SK-N-SH (cell line): ENCODE measurements at regions not wholly inside any gene's neighbourhood (a gene's known extent, or its start where the extent isn't known, plus 50 kb on each side); places are given as distances from the start of the nearest gene placed in this dataset.

Source experiments
- CHD2 ChIP-seq: fragments of 150-350 bp; IDR thresholded peaks from 2 replicates; pipeline ENCODE4 v1.6.1; 2018; ENCODE audit warnings: low read length; ENCODE audit not compliant: partially characterized antibody
- GATA2 ChIP-seq: sonication (generic); formaldehyde crosslinking; IDR thresholded peaks from 2 replicates; pipeline ENCODE4 v1.5.0; 2020; ENCODE audit warnings: mild to moderate bottlenecking, missing genetic modification reagents
- MEF2A ChIP-seq: IDR thresholded peaks from 2 replicates; pipeline ENCODE4 v1.4.0; 2012; ENCODE audit warnings: low read depth, borderline replicate concordance
- NRF1 ChIP-seq: IDR thresholded peaks from 2 replicates; pipeline ENCODE4 v1.6.1; 2012; ENCODE audit warnings: low read depth, mild to moderate bottlenecking, low read length
- POLR2AphosphoS5 ChIP-seq: IDR thresholded peaks from 2 replicates; pipeline ENCODE4 v1.6.1; 2012; ENCODE audit warnings: low read depth, low read length
- RAD21 ChIP-seq: IDR thresholded peaks from 2 replicates; pipeline ENCODE4 v1.6.1; 2012; ENCODE audit warnings: mild to moderate bottlenecking, low read length
- TAF1 ChIP-seq: IDR thresholded peaks from 2 replicates; pipeline ENCODE4 v1.6.1; 2012; ENCODE audit warnings: low read depth, mild to moderate bottlenecking, low read length, moderate library complexity, borderline replicate concordance
- TF ChIP-seq, protein P1 (sequence below): fragments of 150-350 bp; IDR thresholded peaks from 2 replicates; pipeline ENCODE4 v1.6.1; 2016; ENCODE audit warnings: mild to moderate bottlenecking, low read depth, low read length
- TF ChIP-seq, protein P2 (sequence below): fragments of 200-600 bp; sonication (generic); IDR thresholded peaks from 2 replicates; pipeline ENCODE4 v1.6.1; 2017; ENCODE audit warnings: antibody characterized with exemption, mild to moderate bottlenecking, moderate library complexity

DNA sequence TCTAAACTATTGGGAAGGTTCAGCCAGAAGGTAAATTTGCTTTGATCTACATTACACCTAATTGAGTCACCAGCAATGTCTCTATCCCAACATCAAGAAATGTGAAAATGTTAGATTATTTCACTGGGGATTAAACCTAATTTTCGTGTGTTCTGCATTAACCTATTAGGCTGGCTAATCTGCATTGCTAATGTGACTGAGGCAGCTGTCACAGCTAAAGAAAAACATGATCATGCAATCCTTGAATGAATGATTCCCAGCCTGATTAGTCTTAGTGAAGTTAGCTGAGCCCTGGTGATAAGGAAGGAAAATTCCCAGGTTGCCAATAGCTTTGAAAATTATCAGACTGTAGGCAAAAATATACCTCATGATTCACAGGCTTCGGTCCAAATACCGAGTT is 135.3 kb downstream of the LINC00237 start:
- TF ChIP-seq RAD21 (no peak), TAF1 (no peak), NRF1 (no peak), MEF2A (no peak), POLR2AphosphoS5 (no peak), CHD2 (no peak), GATA2 (CRISPR knock-in tag) (no peak)
- TF ChIP-seq, protein P1, sequence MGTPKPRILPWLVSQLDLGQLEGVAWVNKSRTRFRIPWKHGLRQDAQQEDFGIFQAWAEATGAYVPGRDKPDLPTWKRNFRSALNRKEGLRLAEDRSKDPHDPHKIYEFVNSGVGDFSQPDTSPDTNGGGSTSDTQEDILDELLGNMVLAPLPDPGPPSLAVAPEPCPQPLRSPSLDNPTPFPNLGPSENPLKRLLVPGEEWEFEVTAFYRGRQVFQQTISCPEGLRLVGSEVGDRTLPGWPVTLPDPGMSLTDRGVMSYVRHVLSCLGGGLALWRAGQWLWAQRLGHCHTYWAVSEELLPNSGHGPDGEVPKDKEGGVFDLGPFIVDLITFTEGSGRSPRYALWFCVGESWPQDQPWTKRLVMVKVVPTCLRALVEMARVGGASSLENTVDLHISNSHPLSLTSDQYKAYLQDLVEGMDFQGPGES: no peak
- TF ChIP-seq, protein P2, sequence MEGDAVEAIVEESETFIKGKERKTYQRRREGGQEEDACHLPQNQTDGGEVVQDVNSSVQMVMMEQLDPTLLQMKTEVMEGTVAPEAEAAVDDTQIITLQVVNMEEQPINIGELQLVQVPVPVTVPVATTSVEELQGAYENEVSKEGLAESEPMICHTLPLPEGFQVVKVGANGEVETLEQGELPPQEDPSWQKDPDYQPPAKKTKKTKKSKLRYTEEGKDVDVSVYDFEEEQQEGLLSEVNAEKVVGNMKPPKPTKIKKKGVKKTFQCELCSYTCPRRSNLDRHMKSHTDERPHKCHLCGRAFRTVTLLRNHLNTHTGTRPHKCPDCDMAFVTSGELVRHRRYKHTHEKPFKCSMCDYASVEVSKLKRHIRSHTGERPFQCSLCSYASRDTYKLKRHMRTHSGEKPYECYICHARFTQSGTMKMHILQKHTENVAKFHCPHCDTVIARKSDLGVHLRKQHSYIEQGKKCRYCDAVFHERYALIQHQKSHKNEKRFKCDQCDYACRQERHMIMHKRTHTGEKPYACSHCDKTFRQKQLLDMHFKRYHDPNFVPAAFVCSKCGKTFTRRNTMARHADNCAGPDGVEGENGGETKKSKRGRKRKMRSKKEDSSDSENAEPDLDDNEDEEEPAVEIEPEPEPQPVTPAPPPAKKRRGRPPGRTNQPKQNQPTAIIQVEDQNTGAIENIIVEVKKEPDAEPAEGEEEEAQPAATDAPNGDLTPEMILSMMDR: no peak
